Calu3 (cell line): ENCODE measurements at regions not wholly inside any gene's neighbourhood (a gene's known extent, or its start where the extent isn't known, plus 50 kb on each side); places are given as distances from the start of the nearest gene placed in this dataset.

Source experiments
- BruUV-seq: library from RNA; stranded (reverse); fragments of 400-500 nt; replicated peaks from 2 replicates; lab custom pipeline; 2021; lab: Mats Ljungman, UMichigan
- CTCF ChIA-PET: fragments of 300-600 bp; sonication (Branson Sonifier 250); formaldehyde crosslinking; loops from one replicate; lab custom pipeline; 2022; ENCODE audit warnings: antibody characterized with exemption; lab: Charles Lee
- DNase-seq: peaks from one replicate; pipeline ENCODE4 v3.0.0; 2022
- H3K27ac Mint-ChIP-seq: one replicate; pipeline ENCODE4 v1.8.0; 2022; ENCODE audit warnings: mixed read lengths; ENCODE audit not compliant: unreplicated experiment
- H3K27me3 Mint-ChIP-seq: one replicate; pipeline ENCODE4 v1.8.0; 2022; ENCODE audit warnings: mixed read lengths; ENCODE audit not compliant: unreplicated experiment
- H3K36me3 Mint-ChIP-seq: one replicate; pipeline ENCODE4 v1.8.0; 2022; ENCODE audit warnings: mild to moderate bottlenecking, moderate library complexity, mixed read lengths; ENCODE audit not compliant: insufficient read depth, unreplicated experiment
- H3K4me1 Mint-ChIP-seq: one replicate; pipeline ENCODE4 v1.8.0; 2022; ENCODE audit warnings: mild to moderate bottlenecking, low read depth, mixed read lengths; ENCODE audit not compliant: unreplicated experiment
- H3K4me3 Mint-ChIP-seq: one replicate; pipeline ENCODE4 v1.8.0; 2022; ENCODE audit warnings: mild to moderate bottlenecking, low read depth, moderate library complexity, mixed read lengths; ENCODE audit not compliant: unreplicated experiment
- H3K9me3 Mint-ChIP-seq: one replicate; pipeline ENCODE4 v1.8.0; 2022; ENCODE audit warnings: low read depth, mixed read lengths; ENCODE audit not compliant: unreplicated experiment
- CTCF ChIP-seq: fragments of 200-600 bp; IDR thresholded peaks from one replicate; pipeline ENCODE4 v1.8.0; 2022; ENCODE audit warnings: antibody characterized with exemption; ENCODE audit not compliant: unreplicated experiment
- intact Hi-C: fragments of 100-400 bp; cut with micrococcal nuclease; formaldehyde crosslinking; loops from one replicate; pipeline ENCODE4 v1.10.0; 2022; ENCODE audit not compliant: unreplicated experiment

GRCh38 chr1:98045211-98045766, 124.5 kb upstream of the DPYD start:
- no peak overlapping the region for H3K27ac Mint-ChIP-seq
- peak overlapping the region; percentile 78 for H3K4me3 Mint-ChIP-seq
- no peaks in the 10 kb centered on the region for H3K9me3 Mint-ChIP-seq
- H3K27me3 Mint-ChIP-seq: no peaks in the 10 kb centered on the region
- DNase-seq: no peak
- no peak for TF ChIP-seq CTCF
- no peaks in the 10 kb centered on the region for H3K4me1 Mint-ChIP-seq
- CTCF ChIA-PET: no interaction called here
- H3K36me3 Mint-ChIP-seq: peaks cover 12% of the 10 kb centered on the region
- BruUV-seq: no TSS peak
- intact Hi-C loops: loop anchor here (5.0 kb wide), 1 partner anchor 253 kb away; no protein-coding TSS in a partner anchor

GRCh38 chr1:98044766-98045165, 123.9 kb upstream of the DPYD start:
- CTCF ChIA-PET: no interaction called here
- Mint-ChIP-seq H3K9me3 (no peaks in the 10 kb centered on the region), H3K4me3 (peak overlapping the region; percentile 78), H3K27ac (no peak overlapping the region), H3K27me3 (no peaks in the 10 kb centered on the region), H3K36me3 (peaks cover 12% of the 10 kb centered on the region), H3K4me1 (no peaks in the 10 kb centered on the region)
- no peak for TF ChIP-seq CTCF
- DNase-seq: no peak
- intact Hi-C loops: loop anchor here (5.0 kb wide), 1 partner anchor 252 kb away; no protein-coding TSS in a partner anchor
- BruUV-seq: no TSS peak

GRCh38 chr1:98044071-98044697, 123.3 kb upstream of the DPYD start:
- no peak for DNase-seq
- Mint-ChIP-seq H3K9me3 (no peaks in the 10 kb centered on the region), H3K27me3 (no peaks in the 10 kb centered on the region), H3K27ac (no peak overlapping the region), H3K4me1 (no peaks in the 10 kb centered on the region), H3K4me3 (no peak overlapping the region), H3K36me3 (peaks cover 12% of the 10 kb centered on the region)
- CTCF ChIA-PET: no interaction called here
- no peak for TF ChIP-seq CTCF
- intact Hi-C loops: no loop called here
- no TSS peak for BruUV-seq

GRCh38 chr1:98035602-98036002, 114.8 kb upstream of the DPYD start:
- TF ChIP-seq CTCF: no peak
- no peaks in the 10 kb centered on the region for H3K36me3 Mint-ChIP-seq
- CTCF ChIA-PET: no interaction called here
- no peaks in the 10 kb centered on the region for H3K27me3 Mint-ChIP-seq
- no peak for DNase-seq
- BruUV-seq: no TSS peak
- no peaks in the 10 kb centered on the region for H3K9me3 Mint-ChIP-seq
- no peak overlapping the region for H3K27ac Mint-ChIP-seq
- H3K4me3 Mint-ChIP-seq: no peak overlapping the region
- peaks cover 17% of the 10 kb centered on the region for H3K4me1 Mint-ChIP-seq
- intact Hi-C loops: loop anchor here (5.0 kb wide), 1 partner anchor 33 kb away; no protein-coding TSS in a partner anchor
